Neural progenitor cell (in vitro differentiated cells): ENCODE measurements at regions not wholly inside any gene's neighbourhood (a gene's known extent, or its start where the extent isn't known, plus 50 kb on each side); places are given as distances from the start of the nearest gene placed in this dataset.

Experiments
- EZH2 ChIP-seq: fragments of 200-600 bp; sonication (generic); IDR thresholded peaks from 2 replicates; pipeline ENCODE4 v1.6.1; 2017; ENCODE audit warnings: antibody characterized with exemption, mild to moderate bottlenecking, moderate library complexity
- EZH2phosphoT487 ChIP-seq: fragments of 200-600 bp; sonication (generic); IDR thresholded peaks from 2 replicates; pipeline ENCODE4 v1.6.1; 2017; ENCODE audit warnings: antibody characterized with exemption
- TF ChIP-seq, protein P1 (sequence below): fragments of 200-600 bp; sonication (generic); IDR thresholded peaks from 2 replicates; pipeline ENCODE4 v1.5.1; 2017; ENCODE audit warnings: antibody characterized with exemption, mild to moderate bottlenecking

DNA sequence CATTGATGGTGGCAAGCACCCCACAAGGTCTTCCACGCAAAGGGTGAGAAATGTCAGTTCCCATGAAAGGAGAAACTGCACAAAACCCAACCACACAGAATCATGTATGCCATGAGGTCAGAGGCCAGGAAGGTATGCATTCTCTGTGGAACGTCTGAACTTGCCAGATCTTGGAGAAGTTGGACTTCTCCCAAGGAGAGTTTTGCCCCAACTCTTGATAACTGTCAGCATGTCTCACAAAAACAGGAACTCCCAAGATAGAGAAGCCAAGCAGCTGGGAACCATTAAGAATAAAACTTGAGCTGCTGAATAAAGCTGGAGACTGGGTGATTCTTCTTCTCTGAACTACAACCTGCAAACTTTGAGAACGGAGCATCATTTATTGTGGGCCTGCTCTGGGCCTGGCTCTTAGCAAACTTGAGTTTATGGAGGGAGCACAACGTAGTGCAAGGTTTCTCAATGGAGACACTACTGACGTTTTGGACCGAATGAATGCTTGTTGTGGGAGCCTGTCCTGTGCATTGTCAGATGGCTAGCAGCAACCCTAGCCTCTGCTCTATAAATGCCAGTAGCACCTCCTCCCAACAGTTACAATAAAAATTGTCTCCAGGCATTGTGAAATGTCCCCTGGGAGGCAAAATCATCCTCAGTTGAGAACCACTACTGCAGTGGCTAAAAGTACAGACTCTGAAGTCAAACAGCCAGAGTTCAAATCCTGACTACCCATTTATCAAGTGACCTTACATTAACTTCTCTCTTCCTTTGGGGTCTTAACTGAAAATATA lies 193.5 kb downstream of the ACTL7B start:
- TF ChIP-seq, protein P1, sequence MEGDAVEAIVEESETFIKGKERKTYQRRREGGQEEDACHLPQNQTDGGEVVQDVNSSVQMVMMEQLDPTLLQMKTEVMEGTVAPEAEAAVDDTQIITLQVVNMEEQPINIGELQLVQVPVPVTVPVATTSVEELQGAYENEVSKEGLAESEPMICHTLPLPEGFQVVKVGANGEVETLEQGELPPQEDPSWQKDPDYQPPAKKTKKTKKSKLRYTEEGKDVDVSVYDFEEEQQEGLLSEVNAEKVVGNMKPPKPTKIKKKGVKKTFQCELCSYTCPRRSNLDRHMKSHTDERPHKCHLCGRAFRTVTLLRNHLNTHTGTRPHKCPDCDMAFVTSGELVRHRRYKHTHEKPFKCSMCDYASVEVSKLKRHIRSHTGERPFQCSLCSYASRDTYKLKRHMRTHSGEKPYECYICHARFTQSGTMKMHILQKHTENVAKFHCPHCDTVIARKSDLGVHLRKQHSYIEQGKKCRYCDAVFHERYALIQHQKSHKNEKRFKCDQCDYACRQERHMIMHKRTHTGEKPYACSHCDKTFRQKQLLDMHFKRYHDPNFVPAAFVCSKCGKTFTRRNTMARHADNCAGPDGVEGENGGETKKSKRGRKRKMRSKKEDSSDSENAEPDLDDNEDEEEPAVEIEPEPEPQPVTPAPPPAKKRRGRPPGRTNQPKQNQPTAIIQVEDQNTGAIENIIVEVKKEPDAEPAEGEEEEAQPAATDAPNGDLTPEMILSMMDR, result no peak
- TF ChIP-seq EZH2 (no peak), EZH2phosphoT487 (no peak)
